ENCODE measurements at regions not wholly inside any gene's neighbourhood (a gene's known extent, or its start where the extent isn't known, plus 50 kb on each side); places are given as distances from the start of the nearest gene placed in this dataset.
"Not testable (repeated sequence)": the region's sequence is repeated elsewhere in the genome, so short reads cannot be mapped to it uniquely, and the experiment has no call there.

DNA sequence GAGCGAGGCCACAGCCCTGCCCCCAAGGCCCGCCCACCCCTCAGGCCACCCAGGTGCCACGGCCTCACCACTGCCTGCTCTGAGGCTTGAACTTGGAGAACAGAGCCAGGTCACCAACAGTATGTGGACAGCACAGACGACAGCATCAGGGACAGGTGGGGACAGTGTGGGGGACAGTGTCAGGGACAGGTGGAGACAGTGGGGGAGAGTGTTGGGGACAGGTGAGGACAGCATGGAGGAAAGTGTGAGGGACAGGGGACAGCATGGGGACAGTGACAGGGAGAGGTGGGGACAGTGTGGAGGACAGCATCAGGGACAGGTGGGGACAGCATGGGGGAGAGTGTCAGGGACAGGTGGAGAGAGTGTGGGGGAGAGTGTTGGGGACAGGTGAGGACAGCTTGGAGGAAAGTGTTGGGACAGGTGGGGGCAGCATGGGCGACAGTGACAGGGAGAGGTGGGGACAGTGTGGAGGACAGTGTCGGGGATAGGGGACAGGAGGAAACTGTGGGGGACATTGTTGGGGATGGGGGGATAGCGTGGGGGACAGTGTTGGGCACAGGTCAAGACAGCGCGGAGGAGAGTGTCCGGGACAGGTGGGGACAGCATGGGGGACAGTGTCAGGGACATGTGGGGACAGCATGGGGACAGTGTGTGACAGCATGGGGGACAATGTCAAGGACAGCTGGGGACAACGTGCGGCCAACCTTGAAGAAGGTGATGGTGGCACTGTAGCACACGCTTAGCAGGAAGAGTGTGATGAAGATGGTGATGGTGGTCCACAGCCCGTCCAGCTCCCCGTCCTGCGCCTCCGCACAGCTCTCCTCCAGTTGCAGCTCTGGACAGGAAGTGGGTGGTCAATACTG is 114.9 kb downstream of the TMEM121 start (continued):
- TF ChIP-seq ZNF462 (CRISPR knock-in tag; IDR thresholded peaks at IDR 0.05), result no peak

- H3K27ac Mint-ChIP-seq; H3K27me3 Mint-ChIP-seq (ENCODE audit: insufficient read depth, low read depth, poor library complexity); H3K9me2 ChIP-seq (ENCODE audit: insufficient read depth); H3F3A ChIP-seq (replicated peaks; ENCODE audit: low read depth); DNase-seq (ENCODE audit: low spot score); H3K36me3 ChIP-seq (ENCODE audit: insufficient read depth); H3K4me1 ChIP-seq (ENCODE audit: insufficient read depth); H4K20me1 ChIP-seq (replicated peaks; ENCODE audit: insufficient read depth); H3K79me2 ChIP-seq (replicated peaks; ENCODE audit: insufficient read depth); H3K27me3 ChIP-seq (ENCODE audit: insufficient read depth); H3K4me3 ChIP-seq; H2AFZ ChIP-seq; H3K4me1 Mint-ChIP-seq; H3K4me2 ChIP-seq; H3K27ac ChIP-seq (ENCODE audit: low read depth); H3K4me3 Mint-ChIP-seq; ATAC-seq: not testable (repeated sequence)
- Mint-ChIP-seq H3K9me3 (peaks cover 49% of the 10 kb centered on the region), H3K36me3 (ENCODE audit: low read depth) (peaks cover 15% of the 10 kb centered on the region)
Measured at GRCh38 chr14:105641951-105642350, 115.6 kb downstream of the TMEM121 start.

- H3K9me2 ChIP-seq (ENCODE audit: insufficient read depth), result not testable (repeated sequence)
- peaks cover 52% of the 10 kb centered on the region for H3K9me3 Mint-ChIP-seq
Measured at GRCh38 chr14:105642486-105642885, 116.1 kb downstream of the TMEM121 start.

DNA sequence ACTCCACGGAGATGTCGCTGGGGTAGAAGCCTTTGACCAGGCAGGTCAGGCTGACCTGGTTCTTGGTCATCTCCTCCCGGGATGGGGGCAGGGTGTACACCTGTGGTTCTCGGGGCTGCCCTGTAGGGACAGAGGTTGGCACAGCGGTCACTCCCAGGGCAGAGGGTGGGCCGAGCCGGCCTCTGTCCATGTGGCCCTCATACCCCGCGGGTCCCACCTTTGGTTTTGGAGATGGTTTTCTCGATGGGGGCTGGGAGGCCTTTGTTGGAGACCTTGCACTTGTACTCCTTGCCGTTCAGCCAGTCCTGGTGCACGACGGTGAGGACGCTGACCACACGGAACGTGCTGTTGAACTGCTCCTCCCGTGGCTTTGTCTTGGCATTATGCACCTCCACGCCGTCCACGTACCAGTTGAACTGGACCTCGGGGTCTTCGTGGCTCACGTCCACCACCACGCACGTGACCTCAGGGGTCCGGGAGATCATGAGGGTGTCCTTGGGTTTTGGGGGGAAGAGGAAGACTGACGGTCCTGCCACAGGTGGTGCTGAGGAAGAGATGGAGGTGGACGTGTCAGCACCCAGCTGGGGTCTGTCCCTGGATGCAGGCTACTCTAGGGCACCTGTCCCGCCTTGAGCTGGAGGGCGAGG is 117.1 kb downstream of the TMEM121 start:
- H2AFZ ChIP-seq; H3K79me2 ChIP-seq (replicated peaks; ENCODE audit: insufficient read depth); H3K4me3 ChIP-seq; H3K4me1 ChIP-seq (ENCODE audit: insufficient read depth); H3K27me3 Mint-ChIP-seq (ENCODE audit: insufficient read depth, low read depth, poor library complexity); H3F3A ChIP-seq (replicated peaks; ENCODE audit: low read depth); H3K9me2 ChIP-seq (ENCODE audit: insufficient read depth); H3K36me3 ChIP-seq (ENCODE audit: insufficient read depth); H3K27ac Mint-ChIP-seq; H3K4me2 ChIP-seq; H3K27me3 ChIP-seq (ENCODE audit: insufficient read depth); H3K27ac ChIP-seq (ENCODE audit: low read depth); H3K4me3 Mint-ChIP-seq; H4K20me1 ChIP-seq (replicated peaks; ENCODE audit: insufficient read depth); ATAC-seq; H3K4me1 Mint-ChIP-seq; DNase-seq (ENCODE audit: low spot score): not testable (repeated sequence)
- Mint-ChIP-seq H3K36me3 (ENCODE audit: low read depth) (peaks cover 28% of the 10 kb centered on the region), H3K9me3 (peaks cover 62% of the 10 kb centered on the region)

More at GRCh38 chr14:105642486-105642885, 116.1 kb downstream of the TMEM121 start:
- not testable (repeated sequence) for H3K4me2 ChIP-seq; H3K36me3 ChIP-seq (ENCODE audit: insufficient read depth); H3K4me1 Mint-ChIP-seq; H3K27me3 ChIP-seq (ENCODE audit: insufficient read depth); H4K20me1 ChIP-seq (replicated peaks; ENCODE audit: insufficient read depth); H3K79me2 ChIP-seq (replicated peaks; ENCODE audit: insufficient read depth); H3K27me3 Mint-ChIP-seq (ENCODE audit: insufficient read depth, low read depth, poor library complexity); H2AFZ ChIP-seq; H3K27ac Mint-ChIP-seq; H3K4me3 Mint-ChIP-seq; H3K27ac ChIP-seq (ENCODE audit: low read depth); H3K4me3 ChIP-seq; DNase-seq (ENCODE audit: low spot score); H3F3A ChIP-seq (replicated peaks; ENCODE audit: low read depth); ATAC-seq; H3K4me1 ChIP-seq (ENCODE audit: insufficient read depth)
- H3K36me3 Mint-ChIP-seq (ENCODE audit: low read depth), result peaks cover 19% of the 10 kb centered on the region

DNA sequence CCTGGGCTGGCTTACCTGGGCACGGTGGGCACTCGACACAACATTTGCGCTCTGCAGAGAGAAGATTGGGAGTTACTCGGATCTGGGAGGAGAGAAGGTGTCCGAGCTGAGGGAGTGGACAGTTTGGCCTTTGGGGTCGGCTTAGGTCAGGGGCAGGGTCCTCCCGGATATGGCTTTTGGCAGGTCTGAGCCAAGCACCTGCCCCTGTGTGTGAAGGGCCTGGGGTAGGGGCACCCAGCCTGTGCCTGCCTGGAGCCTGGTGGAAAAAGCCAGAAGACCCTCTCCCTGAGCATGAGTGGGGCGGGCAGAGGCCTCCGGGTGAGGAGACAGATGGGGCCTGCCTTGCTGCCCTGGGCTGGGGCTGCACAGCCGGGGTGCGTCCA is 117.7 kb downstream of the TMEM121 start:
- DNase-seq (ENCODE audit: low spot score); H3K27me3 ChIP-seq (ENCODE audit: insufficient read depth); H3K27me3 Mint-ChIP-seq (ENCODE audit: insufficient read depth, low read depth, poor library complexity); H3K79me2 ChIP-seq (replicated peaks; ENCODE audit: insufficient read depth); H3F3A ChIP-seq (replicated peaks; ENCODE audit: low read depth); ATAC-seq; H4K20me1 ChIP-seq (replicated peaks; ENCODE audit: insufficient read depth); H3K4me3 ChIP-seq; H2AFZ ChIP-seq; H3K27ac ChIP-seq (ENCODE audit: low read depth); H3K4me1 ChIP-seq (ENCODE audit: insufficient read depth); H3K4me3 Mint-ChIP-seq; H3K36me3 ChIP-seq (ENCODE audit: insufficient read depth); H3K9me2 ChIP-seq (ENCODE audit: insufficient read depth); H3K4me2 ChIP-seq; H3K4me1 Mint-ChIP-seq; H3K27ac Mint-ChIP-seq: not testable (repeated sequence)
- peaks cover 31% of the 10 kb centered on the region for H3K36me3 Mint-ChIP-seq (ENCODE audit: low read depth)
- H3K9me3 Mint-ChIP-seq, result peaks cover 68% of the 10 kb centered on the region
